ENCODE measurements at regions not wholly inside any gene's neighbourhood (a gene's known extent, or its start where the extent isn't known, plus 50 kb on each side); places are given as distances from the start of the nearest gene placed in this dataset.

GRCh38 chr3:109643590-109643989 is 306.2 kb upstream of the DPPA4 start:
- TF ChIP-seq, protein P1, sequence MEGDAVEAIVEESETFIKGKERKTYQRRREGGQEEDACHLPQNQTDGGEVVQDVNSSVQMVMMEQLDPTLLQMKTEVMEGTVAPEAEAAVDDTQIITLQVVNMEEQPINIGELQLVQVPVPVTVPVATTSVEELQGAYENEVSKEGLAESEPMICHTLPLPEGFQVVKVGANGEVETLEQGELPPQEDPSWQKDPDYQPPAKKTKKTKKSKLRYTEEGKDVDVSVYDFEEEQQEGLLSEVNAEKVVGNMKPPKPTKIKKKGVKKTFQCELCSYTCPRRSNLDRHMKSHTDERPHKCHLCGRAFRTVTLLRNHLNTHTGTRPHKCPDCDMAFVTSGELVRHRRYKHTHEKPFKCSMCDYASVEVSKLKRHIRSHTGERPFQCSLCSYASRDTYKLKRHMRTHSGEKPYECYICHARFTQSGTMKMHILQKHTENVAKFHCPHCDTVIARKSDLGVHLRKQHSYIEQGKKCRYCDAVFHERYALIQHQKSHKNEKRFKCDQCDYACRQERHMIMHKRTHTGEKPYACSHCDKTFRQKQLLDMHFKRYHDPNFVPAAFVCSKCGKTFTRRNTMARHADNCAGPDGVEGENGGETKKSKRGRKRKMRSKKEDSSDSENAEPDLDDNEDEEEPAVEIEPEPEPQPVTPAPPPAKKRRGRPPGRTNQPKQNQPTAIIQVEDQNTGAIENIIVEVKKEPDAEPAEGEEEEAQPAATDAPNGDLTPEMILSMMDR (IDR thresholded peaks at IDR 0.05; ENCODE audit: low read depth, low read length, missing input control): no peak
- TF ChIP-seq YY1 (IDR thresholded peaks at IDR 0.05): no peak
- no peak for TF ChIP-seq HNF4A (conservative IDR thresholded peaks at IDR 0.05)
- TF ChIP-seq TAF1 (conservative IDR thresholded peaks at IDR 0.05): no peak
- TF ChIP-seq, protein P2, sequence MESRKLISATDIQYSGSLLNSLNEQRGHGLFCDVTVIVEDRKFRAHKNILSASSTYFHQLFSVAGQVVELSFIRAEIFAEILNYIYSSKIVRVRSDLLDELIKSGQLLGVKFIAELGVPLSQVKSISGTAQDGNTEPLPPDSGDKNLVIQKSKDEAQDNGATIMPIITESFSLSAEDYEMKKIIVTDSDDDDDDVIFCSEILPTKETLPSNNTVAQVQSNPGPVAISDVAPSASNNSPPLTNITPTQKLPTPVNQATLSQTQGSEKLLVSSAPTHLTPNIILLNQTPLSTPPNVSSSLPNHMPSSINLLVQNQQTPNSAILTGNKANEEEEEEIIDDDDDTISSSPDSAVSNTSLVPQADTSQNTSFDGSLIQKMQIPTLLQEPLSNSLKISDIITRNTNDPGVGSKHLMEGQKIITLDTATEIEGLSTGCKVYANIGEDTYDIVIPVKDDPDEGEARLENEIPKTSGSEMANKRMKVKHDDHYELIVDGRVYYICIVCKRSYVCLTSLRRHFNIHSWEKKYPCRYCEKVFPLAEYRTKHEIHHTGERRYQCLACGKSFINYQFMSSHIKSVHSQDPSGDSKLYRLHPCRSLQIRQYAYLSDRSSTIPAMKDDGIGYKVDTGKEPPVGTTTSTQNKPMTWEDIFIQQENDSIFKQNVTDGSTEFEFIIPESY (IDR thresholded peaks at IDR 0.05): no peak
- TF ChIP-seq, protein P3, sequence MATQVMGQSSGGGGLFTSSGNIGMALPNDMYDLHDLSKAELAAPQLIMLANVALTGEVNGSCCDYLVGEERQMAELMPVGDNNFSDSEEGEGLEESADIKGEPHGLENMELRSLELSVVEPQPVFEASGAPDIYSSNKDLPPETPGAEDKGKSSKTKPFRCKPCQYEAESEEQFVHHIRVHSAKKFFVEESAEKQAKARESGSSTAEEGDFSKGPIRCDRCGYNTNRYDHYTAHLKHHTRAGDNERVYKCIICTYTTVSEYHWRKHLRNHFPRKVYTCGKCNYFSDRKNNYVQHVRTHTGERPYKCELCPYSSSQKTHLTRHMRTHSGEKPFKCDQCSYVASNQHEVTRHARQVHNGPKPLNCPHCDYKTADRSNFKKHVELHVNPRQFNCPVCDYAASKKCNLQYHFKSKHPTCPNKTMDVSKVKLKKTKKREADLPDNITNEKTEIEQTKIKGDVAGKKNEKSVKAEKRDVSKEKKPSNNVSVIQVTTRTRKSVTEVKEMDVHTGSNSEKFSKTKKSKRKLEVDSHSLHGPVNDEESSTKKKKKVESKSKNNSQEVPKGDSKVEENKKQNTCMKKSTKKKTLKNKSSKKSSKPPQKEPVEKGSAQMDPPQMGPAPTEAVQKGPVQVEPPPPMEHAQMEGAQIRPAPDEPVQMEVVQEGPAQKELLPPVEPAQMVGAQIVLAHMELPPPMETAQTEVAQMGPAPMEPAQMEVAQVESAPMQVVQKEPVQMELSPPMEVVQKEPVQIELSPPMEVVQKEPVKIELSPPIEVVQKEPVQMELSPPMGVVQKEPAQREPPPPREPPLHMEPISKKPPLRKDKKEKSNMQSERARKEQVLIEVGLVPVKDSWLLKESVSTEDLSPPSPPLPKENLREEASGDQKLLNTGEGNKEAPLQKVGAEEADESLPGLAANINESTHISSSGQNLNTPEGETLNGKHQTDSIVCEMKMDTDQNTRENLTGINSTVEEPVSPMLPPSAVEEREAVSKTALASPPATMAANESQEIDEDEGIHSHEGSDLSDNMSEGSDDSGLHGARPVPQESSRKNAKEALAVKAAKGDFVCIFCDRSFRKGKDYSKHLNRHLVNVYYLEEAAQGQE (IDR thresholded peaks at IDR 0.05): no peak
- TF ChIP-seq, protein P4, sequence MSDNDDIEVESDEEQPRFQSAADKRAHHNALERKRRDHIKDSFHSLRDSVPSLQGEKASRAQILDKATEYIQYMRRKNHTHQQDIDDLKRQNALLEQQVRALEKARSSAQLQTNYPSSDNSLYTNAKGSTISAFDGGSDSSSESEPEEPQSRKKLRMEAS (IDR thresholded peaks at IDR 0.05): no peak
